ENCODE measurements at regions not wholly inside any gene's neighbourhood (a gene's known extent, or its start where the extent isn't known, plus 50 kb on each side); places are given as distances from the start of the nearest gene placed in this dataset.

DNA sequence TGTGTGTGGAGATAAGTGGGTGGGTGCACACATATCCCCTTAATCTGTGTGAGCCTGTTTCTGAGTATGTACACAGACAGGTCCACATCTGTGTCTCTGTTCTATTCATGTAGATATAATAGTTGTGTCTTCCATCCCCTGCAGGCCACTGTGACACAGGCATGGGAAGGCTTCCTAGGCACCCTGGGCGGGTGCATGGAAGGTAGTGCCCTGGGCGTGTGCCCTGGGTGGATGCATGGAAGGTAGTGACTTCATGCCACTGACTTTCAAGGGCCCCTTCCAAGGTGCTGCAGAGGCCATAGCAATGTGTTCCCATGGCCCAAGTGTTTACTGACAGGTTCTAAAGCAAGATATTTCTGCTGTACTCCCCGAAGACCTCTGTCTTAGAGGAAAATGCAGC, 462.5 kb upstream of the HS6ST1 start:
- in situ Hi-C loops (cut with MboI; ENCODE audit: low sequenced_read_pairs): no loop called here

DNA sequence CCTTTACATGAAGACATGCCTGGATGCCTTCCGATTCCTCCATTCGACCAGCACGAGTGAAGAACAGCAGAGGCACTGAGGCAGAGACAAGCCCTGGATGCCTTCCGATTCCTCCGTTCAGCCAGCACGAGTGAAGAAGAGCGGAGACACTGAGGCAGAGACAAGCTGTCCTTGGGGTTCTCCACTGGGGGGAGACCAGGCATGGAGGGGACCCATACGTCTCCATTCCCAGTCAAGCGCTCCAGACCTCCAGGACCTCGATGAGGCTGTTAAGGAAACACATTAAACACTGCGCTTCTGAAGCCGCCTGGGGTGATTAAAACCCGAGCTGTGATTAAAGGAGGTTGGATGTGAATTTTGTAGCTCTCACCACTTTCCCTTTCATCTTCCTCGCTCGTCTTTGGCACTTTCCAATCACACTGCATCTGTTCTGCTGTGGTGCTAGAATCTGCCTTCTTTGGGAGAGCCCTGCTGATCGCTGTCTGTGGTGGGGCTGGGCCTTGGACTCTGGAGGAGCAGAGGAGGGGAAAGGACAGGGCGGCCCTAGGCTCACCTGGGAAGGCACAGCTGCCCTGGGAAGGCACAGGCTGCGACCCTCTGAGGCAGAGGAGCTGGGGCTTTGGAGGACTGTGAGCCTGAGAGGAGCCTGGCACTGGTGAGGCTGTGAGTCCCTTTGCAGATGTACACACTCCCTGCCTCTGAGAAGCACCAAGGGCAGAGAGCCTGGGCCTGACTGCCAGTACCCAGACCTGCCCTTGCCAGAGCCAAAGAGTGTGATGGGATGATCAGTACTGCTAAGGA, 463.1 kb upstream of the HS6ST1 start:
- in situ Hi-C loops (cut with MboI; ENCODE audit: low sequenced_read_pairs): no loop called here

DNA sequence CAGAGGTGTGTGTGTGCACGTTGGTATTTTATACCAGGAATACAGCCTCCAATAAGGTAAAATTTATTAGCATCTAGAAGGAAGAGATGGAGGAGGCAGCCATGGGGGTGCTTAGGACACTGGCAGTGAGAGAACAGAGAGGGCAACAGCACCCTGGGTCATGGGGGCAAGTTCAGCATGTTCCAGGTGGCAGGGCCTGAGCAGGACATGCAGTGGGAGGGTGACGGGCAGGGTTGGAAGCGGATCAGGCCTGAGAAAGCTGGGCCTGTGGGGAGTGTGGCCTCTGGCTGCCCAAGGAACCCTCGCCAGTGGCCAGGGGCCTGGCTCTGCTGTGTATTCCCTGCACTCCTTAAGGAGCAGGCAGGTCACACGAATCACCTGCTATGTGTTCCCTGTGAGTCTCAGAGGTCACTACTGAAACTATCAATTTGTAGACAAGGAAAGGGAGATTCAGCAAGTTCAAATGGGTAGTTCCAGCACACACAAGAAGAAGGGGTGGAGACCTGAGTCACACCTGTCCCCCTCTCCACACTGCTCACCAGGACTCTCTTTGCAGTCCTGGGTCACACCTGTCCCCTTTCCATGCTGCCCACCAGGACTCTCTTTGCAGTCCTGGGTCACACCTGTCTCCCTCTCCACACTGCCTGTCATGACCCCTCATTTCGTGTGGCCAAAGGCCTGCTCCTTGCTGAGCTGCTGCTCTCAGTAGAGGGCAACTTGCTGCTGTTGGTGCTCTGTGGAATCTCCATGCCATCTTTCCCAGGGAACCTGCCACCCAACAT, 463.9 kb upstream of the HS6ST1 start:
- in situ Hi-C loops (cut with MboI; ENCODE audit: low sequenced_read_pairs): no loop called here

DNA sequence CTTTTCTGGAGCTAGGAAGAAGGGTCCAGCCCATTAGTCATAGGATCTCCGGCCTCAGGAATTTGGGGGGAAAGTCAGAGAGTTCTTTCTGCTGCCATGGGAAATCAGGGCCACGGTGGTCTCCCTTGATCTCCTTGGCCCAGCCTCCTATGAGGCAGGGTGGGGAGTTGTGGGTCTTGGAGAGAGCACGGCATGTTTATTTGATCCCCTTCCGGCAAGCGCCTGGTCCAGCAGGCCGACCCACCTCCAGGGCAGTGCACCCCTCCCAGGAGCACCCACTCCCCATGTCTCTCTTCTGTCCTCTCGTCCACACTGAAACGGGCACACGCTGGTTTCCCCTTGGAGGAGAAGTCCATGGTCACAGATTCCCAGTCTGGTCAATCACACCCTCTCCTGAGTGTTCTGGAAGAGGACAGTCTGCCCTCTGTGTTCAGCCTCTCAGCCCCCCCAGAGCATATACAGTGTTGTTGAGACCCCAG, 464.6 kb upstream of the HS6ST1 start:
- in situ Hi-C loops (cut with MboI; ENCODE audit: low sequenced_read_pairs): no loop called here

DNA sequence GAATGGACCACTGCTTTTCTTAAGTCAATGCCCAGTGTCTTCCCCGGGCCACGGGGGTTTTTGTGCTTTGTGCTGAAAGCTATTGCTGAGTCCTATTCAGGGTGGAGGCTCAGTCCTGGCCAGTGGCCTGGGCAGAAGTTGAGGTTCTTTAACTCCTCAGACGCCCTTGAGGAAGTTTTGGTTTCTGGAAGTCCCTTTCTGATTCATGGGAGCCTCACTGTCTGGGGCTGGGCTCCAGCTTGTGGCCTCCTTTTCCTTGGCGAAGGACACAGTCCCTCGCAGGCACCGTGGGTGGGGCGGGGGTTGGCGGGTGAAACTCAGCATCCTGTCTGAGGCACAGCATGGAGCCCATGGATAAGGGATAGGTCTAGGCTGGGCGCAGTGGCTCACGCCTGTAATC, 465.2 kb upstream of the HS6ST1 start:
- in situ Hi-C loops (cut with MboI; ENCODE audit: low sequenced_read_pairs): no loop called here

DNA sequence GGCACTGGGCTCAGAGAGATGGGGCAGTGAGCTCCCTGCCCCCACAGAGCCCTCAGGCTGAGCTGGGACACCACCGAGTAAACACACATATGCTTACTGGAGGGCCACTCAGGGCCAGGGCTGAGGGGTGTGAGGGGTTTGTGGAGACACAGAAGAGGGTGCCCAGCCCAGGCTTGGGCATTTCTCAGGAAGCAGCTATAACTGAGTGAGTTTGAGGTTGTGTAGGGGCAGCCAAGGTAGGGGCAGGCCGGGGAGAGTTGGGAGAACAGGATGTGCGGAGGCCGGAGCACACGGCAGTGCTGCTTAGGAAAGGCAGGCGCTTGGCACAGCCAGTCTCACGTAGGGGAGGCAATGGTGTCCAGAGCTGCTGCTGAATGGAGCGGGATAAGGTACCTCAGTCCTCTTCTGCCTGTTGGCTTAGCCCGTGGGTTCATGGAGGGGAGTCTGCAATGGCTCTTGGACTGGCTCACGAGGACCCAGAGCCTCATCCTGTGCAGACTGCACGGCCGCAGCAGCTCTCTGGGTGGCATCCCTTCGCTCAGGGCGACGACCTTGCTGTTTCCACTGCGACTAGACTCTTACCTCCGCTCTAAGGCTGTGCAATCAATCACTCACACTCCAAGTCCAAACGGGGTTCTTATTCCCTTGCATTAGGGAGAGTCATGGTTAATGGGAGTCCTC, 466.1 kb upstream of the HS6ST1 start:
- in situ Hi-C loops (cut with MboI; ENCODE audit: low sequenced_read_pairs): no loop called here

DNA sequence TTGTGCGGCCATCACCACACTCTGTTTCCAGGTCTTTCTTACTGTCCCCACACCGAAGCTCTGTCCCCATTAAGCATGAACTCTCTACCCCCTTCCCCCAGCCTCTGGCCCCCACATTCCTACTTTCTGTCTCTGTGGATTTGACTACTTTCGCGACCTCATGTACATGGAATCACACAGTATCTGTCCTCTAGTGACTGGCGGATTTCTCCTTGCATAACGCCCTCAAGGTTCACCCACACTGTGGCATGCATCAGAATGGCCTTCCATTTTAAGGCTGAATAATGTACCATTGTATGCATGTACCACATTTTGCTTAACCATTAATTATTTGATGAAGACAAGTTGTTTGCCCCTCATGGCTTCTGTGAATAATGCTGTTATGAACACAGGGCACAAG, 467.6 kb upstream of the HS6ST1 start:
- in situ Hi-C loops (cut with MboI; ENCODE audit: low sequenced_read_pairs): no loop called here

DNA sequence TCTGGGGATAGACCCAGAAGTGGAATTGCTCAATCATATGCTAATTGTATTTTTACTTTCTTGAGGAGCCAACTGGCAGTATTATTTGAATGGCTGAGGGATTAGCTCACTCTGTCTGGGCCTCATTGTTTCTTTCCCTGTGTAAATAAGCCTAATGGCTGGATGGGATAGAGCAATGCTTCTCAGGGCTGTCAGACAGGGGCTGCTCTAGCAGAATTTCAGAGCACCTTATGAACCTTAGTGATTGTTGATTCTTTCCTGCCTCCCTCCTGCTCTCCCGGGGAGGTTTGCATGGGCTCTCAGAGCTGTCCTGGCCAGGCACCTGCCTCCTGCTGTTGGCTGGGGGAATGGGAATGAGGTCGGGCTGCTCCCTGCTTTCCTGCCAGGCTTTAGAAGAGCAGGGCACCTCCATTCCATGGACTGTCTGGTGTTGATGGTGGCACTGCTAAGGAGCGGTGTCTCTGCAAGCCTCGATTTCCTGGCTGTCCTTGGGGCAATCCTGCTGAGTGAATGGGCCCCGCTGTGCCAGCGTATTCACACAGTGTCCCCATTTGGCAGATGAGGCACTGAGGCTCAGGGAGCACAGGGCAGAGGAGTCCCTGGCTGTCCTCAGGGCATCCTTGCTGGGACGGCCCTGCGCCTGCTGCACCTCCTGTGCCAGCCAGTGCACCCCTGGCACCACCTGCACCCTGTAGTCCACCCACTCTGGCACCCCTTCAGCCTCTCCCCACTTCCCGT, 468.2 kb upstream of the HS6ST1 start:
- in situ Hi-C loops (cut with MboI; ENCODE audit: low sequenced_read_pairs): no loop called here

DNA sequence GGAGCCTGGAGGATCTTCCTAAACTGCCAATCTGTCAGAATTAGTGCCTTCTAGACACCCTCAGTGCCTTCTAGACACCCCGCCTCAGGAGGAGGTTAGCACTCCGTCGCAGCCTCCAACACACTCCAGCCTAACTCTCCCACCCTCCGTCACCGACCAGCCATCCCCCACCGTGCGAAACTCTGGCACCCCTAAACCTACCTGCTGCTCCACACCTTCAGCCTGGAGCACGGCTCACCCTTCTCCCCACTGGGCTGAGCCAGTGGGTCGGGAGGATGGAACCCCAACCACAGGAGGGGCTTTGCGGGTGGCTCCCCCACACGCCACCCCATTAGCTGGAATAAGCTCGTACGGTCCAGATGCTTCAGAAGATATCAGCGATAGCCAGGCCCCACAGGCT, 468.9 kb upstream of the HS6ST1 start:
- in situ Hi-C loops (cut with MboI; ENCODE audit: low sequenced_read_pairs): no loop called here

DNA sequence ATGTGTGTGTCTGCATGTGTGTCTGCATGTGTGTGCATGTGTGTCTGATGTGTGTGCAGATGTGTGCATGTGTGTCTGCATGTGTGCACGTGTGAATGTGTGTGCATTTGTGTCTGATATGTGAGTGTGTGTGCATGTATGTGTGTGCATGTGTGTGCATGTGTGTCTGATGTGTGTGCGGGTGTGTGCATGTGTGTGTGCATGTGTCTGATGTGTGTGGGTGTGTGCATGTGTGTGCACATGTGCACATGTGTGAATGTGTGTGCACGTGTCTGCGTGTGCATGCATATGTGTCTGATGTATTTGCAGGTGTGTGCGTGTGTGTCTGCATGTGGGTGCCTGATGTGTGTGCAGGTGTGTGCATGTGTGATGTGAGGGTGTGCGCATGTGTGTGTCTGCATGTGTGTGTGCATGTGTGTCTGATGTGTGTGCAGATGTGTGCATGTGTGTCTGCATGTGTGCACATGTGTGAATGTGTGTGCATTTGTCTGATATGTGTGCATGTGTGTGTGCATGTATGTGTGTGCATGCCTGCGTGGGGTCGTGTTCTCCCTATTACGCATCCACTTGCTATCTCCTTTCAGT, 470.1 kb upstream of the HS6ST1 start:
- in situ Hi-C loops (cut with MboI; ENCODE audit: low sequenced_read_pairs): no loop called here

DNA sequence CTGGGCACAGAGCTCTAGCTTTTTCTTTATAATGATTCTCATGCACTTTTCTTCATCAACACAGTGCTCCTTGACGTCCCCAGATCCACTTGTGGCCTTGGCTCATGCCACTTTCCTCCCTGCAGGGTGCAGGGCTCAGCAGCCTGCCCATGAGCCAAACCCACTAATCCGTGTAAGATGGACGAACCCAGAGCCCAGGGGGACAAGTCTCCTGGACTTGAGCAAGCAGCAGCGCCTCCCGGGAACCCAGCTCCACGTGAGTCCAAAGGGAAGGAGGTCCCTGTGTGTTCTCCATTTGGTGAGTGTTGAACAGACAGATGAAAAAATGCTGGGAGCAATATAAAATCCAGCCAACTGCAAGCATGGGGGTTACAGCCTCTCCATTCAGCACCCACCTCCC, 470.6 kb upstream of the HS6ST1 start:
- in situ Hi-C loops (cut with MboI; ENCODE audit: low sequenced_read_pairs): no loop called here

DNA sequence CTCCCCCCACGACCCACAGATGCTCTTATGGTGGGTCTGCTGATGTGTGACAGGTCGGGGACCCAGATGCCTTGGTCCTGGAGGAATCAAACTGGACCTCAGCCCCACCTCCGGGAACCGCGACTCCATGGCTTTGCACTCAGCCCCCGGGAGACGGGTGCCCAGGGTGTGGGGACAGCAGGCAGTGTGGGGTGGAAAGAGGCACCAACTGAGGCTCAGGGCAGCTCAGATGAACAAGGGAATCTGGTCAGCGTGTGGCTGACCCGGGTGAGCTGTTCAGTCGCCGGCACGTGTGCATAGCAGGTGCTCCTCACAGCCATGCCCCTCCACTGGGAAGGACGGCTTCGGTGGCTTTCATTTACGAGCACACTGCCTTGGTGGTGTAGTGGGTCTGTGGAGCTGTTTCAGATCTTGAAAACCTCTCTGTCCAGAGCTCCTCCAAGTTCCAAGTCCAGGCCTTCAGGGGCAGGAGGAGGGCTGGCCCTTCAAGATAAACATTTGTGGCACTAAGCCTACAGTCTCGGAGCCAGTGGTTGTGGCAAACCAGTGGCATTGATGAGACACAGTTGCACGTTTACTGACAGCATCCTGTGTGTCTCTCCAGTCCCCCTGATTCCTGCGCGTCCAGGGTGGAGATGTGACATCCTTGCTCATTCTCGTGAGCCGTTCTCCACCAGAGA, 471.2 kb upstream of the HS6ST1 start:
- in situ Hi-C loops (cut with MboI; ENCODE audit: low sequenced_read_pairs): no loop called here

DNA sequence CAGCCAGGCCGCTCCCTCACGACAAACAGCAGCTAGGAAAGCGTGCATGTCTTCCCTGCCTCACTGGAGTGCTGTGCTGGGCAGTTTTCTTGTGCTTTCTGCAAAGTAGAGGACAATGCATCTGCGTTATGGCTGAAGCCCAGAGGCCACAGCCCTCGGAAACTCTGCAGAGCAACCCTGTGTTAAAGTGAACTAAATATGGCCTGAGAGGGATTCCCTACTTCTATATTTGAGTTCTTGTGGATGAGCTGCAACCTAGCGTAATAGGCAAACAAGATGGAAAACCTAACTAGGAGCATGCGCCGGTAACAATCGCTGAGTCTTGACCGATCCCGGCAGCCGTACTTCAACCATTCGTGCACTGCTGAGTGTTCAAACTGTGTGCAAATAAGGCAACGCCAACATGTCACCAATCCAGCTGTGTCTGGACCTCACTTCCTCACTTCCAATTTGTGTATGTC, 471.9 kb upstream of the HS6ST1 start:
- in situ Hi-C loops (cut with MboI; ENCODE audit: low sequenced_read_pairs): no loop called here

DNA sequence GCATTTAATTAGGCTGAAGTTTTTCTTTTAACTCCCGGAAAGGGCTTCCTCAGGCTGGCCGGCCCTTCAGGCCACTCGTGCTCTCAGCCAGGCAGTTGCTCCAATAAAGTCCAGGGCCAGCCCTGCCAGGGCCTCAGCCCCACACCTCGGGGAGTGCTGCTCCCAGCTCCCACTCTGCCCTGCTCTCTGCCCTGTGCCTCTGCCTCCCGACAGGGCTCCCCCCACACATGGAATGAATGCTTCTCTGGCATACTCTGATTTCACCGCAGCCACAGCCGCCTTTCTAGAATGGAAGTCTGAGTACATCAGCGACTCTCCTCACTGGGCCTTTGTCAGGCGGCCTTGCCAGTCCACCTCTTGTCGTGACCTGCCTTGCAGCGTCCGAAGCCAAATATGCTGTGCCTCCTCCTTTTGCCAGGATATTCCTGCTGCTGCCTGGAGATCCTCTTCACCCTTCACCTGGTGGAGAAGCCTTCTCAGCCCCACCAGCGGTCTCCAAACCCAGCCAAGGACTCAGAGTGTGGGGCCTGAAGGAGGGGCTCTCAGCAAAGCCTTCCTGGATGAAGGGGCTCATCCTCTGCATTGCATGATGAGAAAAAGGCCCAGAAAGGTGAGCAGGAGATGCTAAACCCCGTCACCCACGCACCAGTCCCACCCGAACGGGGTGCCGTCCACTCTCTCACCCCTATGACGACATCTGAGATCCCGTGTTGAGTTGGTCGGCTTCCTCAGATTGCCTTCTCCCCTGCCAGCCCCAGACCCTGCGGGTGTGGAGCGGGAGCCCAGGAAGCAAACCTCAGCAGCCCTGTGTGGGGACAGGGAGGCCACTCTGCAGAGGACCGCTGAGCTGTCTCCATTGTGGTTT, 472.7 kb upstream of the HS6ST1 start:
- in situ Hi-C loops (cut with MboI; ENCODE audit: low sequenced_read_pairs): no loop called here

DNA sequence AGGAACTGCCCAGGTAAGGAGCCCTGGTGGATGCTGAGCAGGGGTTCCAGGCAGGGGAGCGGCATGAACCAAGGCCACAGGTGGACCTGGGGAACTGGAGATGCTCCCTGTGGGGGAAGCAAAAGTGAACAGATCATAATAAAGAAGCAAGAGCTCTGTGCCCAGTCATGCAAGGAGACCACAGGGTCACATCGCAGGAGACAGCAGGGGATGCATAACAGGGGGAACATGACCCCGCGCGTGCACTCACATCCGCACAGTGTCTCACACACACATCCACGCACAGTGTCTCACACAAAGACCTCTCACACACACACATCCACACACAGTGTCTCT, 473.3 kb upstream of the HS6ST1 start:
- in situ Hi-C loops (cut with MboI; ENCODE audit: low sequenced_read_pairs): no loop called here

DNA sequence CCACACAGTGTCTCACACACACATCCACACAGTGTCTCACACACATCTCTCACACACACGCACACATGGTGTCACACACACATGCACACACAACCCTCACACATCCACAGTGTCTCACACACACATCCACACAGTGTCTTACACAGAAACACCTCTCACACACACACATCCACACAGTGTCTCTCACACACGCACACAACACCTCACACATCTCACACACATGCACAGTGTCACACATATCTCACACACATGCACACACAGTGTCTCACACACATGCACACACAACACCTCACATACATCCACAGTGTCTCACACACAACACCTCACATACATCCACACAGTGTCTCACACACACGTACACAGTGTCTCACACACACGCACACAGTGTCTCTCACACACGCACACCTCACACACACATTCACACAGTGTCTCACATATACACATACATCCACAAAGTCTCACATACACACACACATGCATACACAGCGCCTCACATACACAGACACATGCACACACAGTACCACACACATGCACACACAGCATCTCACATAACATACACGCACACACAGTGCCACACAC, 473.9 kb upstream of the HS6ST1 start:
- in situ Hi-C loops (cut with MboI; ENCODE audit: low sequenced_read_pairs): no loop called here

DNA sequence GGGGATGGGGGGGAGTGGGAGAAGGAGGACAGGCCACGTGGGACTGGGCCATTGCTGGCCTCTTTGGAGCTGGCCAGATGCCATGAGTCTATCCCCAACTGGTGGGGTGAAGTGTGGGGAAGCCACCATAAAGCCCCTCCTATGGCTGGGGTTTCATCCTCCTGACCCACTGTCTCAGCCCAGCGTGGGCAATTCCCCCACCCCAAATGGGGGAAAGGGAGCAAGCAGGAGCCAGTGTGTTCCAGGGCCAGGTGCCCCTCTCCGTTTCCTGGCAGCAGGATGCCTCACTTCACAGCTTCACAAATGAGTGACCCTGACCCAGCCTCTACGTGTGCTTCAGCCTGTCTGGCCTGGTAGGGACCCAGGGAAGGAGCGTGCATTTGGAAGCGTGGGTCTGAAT, 474.7 kb upstream of the HS6ST1 start:
- in situ Hi-C loops (cut with MboI; ENCODE audit: low sequenced_read_pairs): no loop called here

DNA sequence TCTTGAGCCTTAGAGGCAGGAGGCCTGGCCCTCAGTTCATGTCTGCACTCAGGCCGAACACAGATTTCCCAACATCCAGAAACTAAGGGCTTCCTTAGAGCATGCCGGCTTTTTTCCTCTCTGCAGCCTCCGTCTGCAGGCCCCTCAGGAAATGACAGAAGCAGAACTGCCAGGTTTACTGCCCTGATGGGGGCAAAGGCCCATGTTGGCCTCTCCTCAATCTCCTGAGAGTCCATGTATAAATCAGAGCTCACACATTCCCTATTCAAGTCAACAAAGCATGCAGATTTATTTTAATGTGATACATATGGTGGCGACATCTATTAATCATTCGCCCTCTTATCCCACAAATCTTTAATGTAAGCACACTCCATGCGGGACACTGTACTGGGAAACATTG, 475.6 kb upstream of the HS6ST1 start:
- in situ Hi-C loops (cut with MboI; ENCODE audit: low sequenced_read_pairs): no loop called here

DNA sequence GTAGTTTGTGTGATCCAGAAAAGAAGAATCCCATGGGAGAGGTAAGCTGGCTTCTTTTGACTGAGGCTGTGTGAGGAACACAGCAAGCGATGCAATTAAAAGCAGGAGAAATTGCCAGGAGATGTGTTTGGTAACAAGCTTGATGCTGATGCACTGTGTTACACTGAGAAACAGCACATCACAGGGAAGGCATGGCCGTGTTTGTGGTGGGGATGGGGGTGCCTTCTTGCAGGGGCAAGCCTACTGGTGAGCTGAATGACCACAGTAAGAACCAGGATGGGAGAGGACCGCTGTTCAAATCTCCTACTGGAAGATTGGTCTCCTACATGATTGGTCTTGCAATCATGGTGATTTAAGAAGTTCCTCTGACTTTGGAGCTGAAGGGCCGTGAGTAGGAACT, 477.7 kb upstream of the HS6ST1 start:
- in situ Hi-C loops (cut with MboI; ENCODE audit: low sequenced_read_pairs): no loop called here

Data from HL-60/S4 (cell line).